ENCODE measurements at regions not wholly inside any gene's neighbourhood (a gene's known extent, or its start where the extent isn't known, plus 50 kb on each side); places are given as distances from the start of the nearest gene placed in this dataset.
A peak's percentile ranks its signal among the peaks of the same experiment; 100 is the strongest.

- Mint-ChIP-seq H3K27me3 (no peaks in the 10 kb centered on the region), H3K36me3 (no peaks in the 10 kb centered on the region), H3K4me1 (ENCODE audit: unreplicated experiment) (peaks cover 25% of the 10 kb centered on the region), H3K4me3 (no peak overlapping the region), H3K9me3 (no peaks in the 10 kb centered on the region), H3K27ac (peak overlapping the region; percentile 80)
- no peak for TF ChIP-seq CTCF (conservative IDR thresholded peaks at IDR 0.05)
- DNase-seq (ENCODE audit: extremely low spot score, unreplicated experiment): no peak
These were observed 81.3 kb upstream of the BHLHE40 start for GRCh38 chr3:4897765-4898453.

- no peak overlapping the region for H3K4me3 Mint-ChIP-seq
- H3K36me3 Mint-ChIP-seq: no peaks in the 10 kb centered on the region
- H3K4me1 Mint-ChIP-seq (ENCODE audit: unreplicated experiment): peaks cover 25% of the 10 kb centered on the region
- H3K9me3 Mint-ChIP-seq: no peaks in the 10 kb centered on the region
- TF ChIP-seq CTCF (conservative IDR thresholded peaks at IDR 0.05): no peak
- H3K27me3 Mint-ChIP-seq: no peaks in the 10 kb centered on the region
- no peak for DNase-seq (ENCODE audit: extremely low spot score, unreplicated experiment)
- no peak overlapping the region for H3K27ac Mint-ChIP-seq
These were observed 80.6 kb upstream of the BHLHE40 start for GRCh38 chr3:4898454-4899313.

GRCh38 chr3:4899710-4900109, 79.5 kb upstream of the BHLHE40 start:
- Mint-ChIP-seq H3K27ac (no peak overlapping the region), H3K27me3 (no peaks in the 10 kb centered on the region), H3K4me3 (no peak overlapping the region), H3K9me3 (no peaks in the 10 kb centered on the region), H3K36me3 (no peaks in the 10 kb centered on the region), H3K4me1 (ENCODE audit: unreplicated experiment) (peaks cover 32% of the 10 kb centered on the region)
- no peak for DNase-seq (ENCODE audit: extremely low spot score, unreplicated experiment)
- TF ChIP-seq CTCF (conservative IDR thresholded peaks at IDR 0.05): no peak

GRCh38 chr3:4900298-4900697, 78.9 kb upstream of the BHLHE40 start:
- H3K9me3 Mint-ChIP-seq: no peaks in the 10 kb centered on the region
- peaks cover 38% of the 10 kb centered on the region for H3K4me1 Mint-ChIP-seq (ENCODE audit: unreplicated experiment)
- no peak for DNase-seq (ENCODE audit: extremely low spot score, unreplicated experiment)
- H3K27me3 Mint-ChIP-seq: no peaks in the 10 kb centered on the region
- TF ChIP-seq CTCF (conservative IDR thresholded peaks at IDR 0.05): no peak
- no peaks in the 10 kb centered on the region for H3K36me3 Mint-ChIP-seq
- H3K4me3 Mint-ChIP-seq: peak overlapping the region; percentile 51
- H3K27ac Mint-ChIP-seq: no peak overlapping the region

- H3K27ac Mint-ChIP-seq: peak overlapping the region; percentile 95
- no peaks in the 10 kb centered on the region for H3K27me3 Mint-ChIP-seq
- H3K4me3 Mint-ChIP-seq: peak overlapping the region; percentile 65
- no peak for TF ChIP-seq CTCF (conservative IDR thresholded peaks at IDR 0.05)
- peaks cover 50% of the 10 kb centered on the region for H3K4me1 Mint-ChIP-seq (ENCODE audit: unreplicated experiment)
- H3K9me3 Mint-ChIP-seq: no peaks in the 10 kb centered on the region
- DNase-seq (ENCODE audit: extremely low spot score, unreplicated experiment): no peak
- no peaks in the 10 kb centered on the region for H3K36me3 Mint-ChIP-seq
These were observed 74.2 kb upstream of the BHLHE40 start for GRCh38 chr3:4904811-4905695.
